Activated T-helper 1 cell treated with anti-CD3 and anti-CD28 coated beads, Interleukin-12 subunit alpha, Interleukin-12 subunit beta, Interleukin-2, Interleukin-4 antibody, amounts not matched to agents 30 ng/mL and 10 ng/mL and 1 ng/mL, durations not matched to agents 14 hours and 24 hours and 36 hours (primary cell): ENCODE measurements at regions not wholly inside any gene's neighbourhood (a gene's known extent, or its start where the extent isn't known, plus 50 kb on each side); places are given as distances from the start of the nearest gene placed in this dataset.

Source experiments
- DNase-seq: peaks from one replicate; pipeline ENCODE4 v3.0.0; 2021; ENCODE audit warnings: low spot score
- H3K27ac Mint-ChIP-seq: one replicate; pipeline ENCODE4 v1.8.0; 2021; ENCODE audit warnings: mild to moderate bottlenecking, mixed read lengths
- H3K27me3 Mint-ChIP-seq: one replicate; pipeline ENCODE4 v1.8.0; 2022; ENCODE audit warnings: mild to moderate bottlenecking, moderate library complexity, mixed read lengths; ENCODE audit not compliant: insufficient read depth
- H3K36me3 Mint-ChIP-seq: one replicate; pipeline ENCODE4 v1.8.0; 2021; ENCODE audit warnings: low read depth, mixed read lengths
- H3K4me1 Mint-ChIP-seq: one replicate; pipeline ENCODE4 v1.8.0; 2021; ENCODE audit warnings: low read depth, mixed read lengths
- H3K4me3 Mint-ChIP-seq: one replicate; pipeline ENCODE4 v1.8.0; 2021; ENCODE audit warnings: mild to moderate bottlenecking, moderate library complexity, mixed read lengths
- H3K9me3 Mint-ChIP-seq: one replicate; pipeline ENCODE4 v1.8.0; 2021; ENCODE audit warnings: mixed read lengths
- intact Hi-C: fragments of 100-400 bp; cut with micrococcal nuclease; formaldehyde crosslinking; loops from one replicate; pipeline ENCODE4 v1.15.1; 2024

DNA sequence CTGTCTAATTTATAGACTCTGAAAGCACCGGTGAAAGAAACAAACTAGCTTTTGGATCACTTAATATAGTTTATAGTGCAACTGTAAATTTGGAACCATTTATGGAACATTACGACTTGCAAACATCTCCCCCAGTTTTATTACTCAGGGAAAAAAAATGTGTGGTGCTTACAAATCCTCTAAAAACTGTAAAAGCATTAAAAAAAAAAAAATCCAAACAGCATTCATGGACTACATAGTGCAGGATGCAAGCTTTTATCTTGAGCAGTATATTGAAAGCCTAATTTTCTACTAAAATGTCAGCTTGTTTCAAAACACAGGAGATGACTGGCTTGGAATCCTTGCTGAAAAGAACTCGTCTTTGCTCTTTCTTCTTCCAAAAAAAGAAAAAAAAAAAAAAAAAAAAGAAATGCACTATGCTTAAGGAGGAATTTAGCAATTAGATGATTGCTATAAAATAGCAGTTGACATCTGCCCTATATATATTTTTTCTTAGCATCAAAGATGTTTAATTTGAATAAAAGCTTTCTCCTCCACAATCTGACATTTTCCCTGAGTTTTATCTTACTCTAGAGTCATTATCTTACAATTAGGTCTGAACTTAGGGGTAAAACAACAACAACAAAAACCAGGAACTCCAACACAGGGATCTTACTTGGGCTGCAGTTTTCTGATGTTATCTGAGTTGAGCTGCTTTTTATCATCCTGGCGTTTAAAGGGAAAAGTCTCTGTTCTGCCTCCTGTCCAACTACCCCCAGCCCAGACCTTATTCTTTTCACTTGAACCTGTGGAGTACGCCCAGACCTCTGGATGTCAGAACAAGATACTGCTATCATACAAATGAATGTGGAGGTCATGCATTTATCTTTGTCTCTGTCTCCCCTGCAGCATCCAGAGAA, 62.6 kb upstream of the PDZRN3 start:
- intact Hi-C loops, result no loop called here
- Mint-ChIP-seq H3K27ac (no peak overlapping the region), H3K9me3 (peaks cover 2% of the 10 kb centered on the region), H3K36me3 (no peaks in the 10 kb centered on the region), H3K27me3 (no peaks in the 10 kb centered on the region), H3K4me3 (no peak overlapping the region), H3K4me1 (no peaks in the 10 kb centered on the region)
- DNase-seq, result no peak

DNA sequence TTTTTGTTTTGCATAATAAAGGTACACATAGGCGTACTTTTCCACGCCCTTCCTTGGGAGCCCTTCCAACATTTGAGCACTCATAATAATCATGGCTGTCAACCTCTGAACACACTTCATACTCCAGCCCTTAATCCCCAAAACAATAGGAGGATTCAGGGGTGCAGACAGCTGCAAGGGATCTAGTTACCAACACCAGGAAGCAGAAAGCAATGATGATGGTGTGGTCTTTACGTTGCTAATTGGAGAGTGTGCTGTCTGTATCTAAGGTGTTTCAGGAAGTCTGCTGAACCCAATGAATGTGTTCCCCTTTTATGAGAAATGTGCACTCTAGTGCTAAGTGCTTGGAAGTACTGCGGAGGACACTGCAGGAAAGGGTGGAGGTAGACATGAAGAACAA, 60.3 kb upstream of the PDZRN3 start:
- Mint-ChIP-seq H3K4me1 (no peaks in the 10 kb centered on the region), H3K9me3 (peaks cover 2% of the 10 kb centered on the region), H3K27ac (no peak overlapping the region), H3K4me3 (no peak overlapping the region), H3K36me3 (no peaks in the 10 kb centered on the region), H3K27me3 (no peaks in the 10 kb centered on the region)
- DNase-seq, result no peak
- intact Hi-C loops, result no loop called here

DNA sequence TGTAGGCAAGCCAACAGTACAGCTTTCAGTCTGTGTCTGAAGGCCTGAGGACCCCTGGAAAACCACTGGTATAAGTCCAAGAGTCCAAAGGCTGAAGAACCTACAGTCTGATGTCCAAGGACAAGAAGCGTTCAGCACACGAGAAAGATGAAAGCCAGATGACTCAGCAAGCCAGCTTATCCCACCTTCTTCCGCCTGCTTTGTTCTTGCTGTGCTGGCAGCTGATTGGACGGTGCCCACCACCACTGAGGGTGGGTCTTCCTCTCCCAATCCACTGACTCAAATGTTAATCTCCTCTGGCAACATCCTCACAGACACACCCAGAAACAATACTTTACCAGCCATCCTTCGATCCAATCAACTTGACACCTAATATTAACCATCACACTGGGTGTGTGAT, 59.0 kb upstream of the PDZRN3 start:
- intact Hi-C loops, result no loop called here
- DNase-seq, result no peak
- Mint-ChIP-seq H3K9me3 (peaks cover 2% of the 10 kb centered on the region), H3K27ac (no peak overlapping the region), H3K27me3 (no peaks in the 10 kb centered on the region), H3K4me3 (no peak overlapping the region), H3K36me3 (no peaks in the 10 kb centered on the region), H3K4me1 (no peaks in the 10 kb centered on the region)

DNA sequence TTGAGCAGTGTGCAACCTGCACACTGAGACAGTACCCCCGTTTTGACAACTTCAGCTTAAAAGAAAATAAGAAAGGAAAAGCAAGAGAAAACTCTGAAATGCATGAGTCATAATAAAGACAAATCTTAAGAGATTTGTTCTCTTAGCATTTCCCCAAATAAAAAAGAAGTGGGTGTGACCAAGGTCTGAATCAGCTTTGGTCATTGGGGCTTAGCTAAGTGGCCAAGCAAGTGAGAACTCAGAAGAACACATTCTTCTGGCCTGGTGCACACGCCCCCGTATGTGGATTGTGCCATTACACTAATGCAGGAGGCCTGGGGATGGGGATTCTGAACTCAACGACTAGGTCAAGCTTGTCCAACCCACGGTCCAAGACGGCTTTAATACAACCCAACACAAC, 56.9 kb upstream of the PDZRN3 start:
- intact Hi-C loops, result no loop called here

DNA sequence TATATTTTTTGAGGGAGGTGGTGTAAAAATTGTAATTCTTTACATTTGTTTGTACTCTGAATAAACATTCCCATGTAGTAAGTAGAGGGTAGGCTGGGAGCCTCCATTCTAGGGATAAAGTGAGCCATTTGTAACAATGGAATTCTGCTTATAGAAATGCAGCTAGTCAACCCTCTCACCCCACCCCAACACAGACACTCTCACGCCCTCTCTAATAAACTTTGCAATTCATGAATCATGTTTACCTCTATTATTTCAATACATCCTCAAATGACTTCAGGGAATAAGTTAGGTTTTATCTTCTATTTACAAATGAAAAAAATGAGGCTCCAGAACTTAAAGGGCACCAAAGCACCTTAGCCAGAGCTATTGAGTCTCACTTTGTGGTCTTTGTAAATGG, 56.5 kb upstream of the PDZRN3 start:
- H3K27me3 Mint-ChIP-seq, result no peaks in the 10 kb centered on the region
- H3K4me3 Mint-ChIP-seq, result no peak overlapping the region
- no peak overlapping the region for H3K27ac Mint-ChIP-seq
- H3K4me1 Mint-ChIP-seq, result no peaks in the 10 kb centered on the region
- no peaks in the 10 kb centered on the region for H3K36me3 Mint-ChIP-seq
- intact Hi-C loops, result no loop called here
- no peaks in the 10 kb centered on the region for H3K9me3 Mint-ChIP-seq
- DNase-seq, result no peak

More for the DNA sequence above, 56.9 kb upstream of the PDZRN3 start:
- Mint-ChIP-seq H3K4me1 (no peaks in the 10 kb centered on the region), H3K9me3 (peaks cover 2% of the 10 kb centered on the region), H3K27ac (no peak overlapping the region), H3K27me3 (no peaks in the 10 kb centered on the region), H3K36me3 (no peaks in the 10 kb centered on the region), H3K4me3 (no peak overlapping the region)
- DNase-seq, result no peak

DNA sequence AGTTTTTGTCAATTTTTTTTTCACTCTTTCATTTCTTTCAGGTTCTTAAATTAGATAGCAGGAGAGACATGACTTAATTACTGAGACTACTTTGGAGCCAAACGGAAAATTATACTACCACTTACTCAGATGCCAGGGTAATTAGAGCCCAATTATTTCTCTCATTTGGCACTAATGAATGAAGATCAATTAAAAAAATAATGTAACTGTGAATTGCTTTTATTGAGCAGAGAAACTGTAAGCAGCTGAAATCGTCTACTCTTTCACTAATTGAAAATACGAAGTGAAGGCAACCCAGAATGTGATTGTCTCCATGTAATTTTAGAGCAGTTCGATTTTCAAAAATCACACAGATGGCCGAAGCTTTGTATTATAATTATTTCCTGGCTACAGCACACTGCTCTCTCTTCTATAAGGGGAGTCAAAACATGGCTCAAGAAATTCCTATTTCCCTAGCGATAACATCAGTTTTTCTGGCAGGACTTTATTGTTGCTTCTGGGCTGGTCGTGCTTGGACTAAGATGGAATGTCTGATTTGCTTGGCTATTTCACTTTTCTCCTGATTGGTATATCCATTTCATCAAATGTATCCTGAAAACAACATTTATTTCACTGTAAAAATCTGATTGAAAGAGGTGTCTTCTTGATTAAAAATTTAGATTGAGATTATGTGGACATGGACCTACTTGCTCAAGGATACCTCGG, 55.8 kb upstream of the PDZRN3 start:
- H3K27me3 Mint-ChIP-seq, result no peaks in the 10 kb centered on the region
- DNase-seq, result no peak
- H3K9me3 Mint-ChIP-seq, result no peaks in the 10 kb centered on the region
- no peaks in the 10 kb centered on the region for H3K4me1 Mint-ChIP-seq
- intact Hi-C loops, result no loop called here
- H3K27ac Mint-ChIP-seq, result no peak overlapping the region
- no peaks in the 10 kb centered on the region for H3K36me3 Mint-ChIP-seq
- H3K4me3 Mint-ChIP-seq, result no peak overlapping the region

DNA sequence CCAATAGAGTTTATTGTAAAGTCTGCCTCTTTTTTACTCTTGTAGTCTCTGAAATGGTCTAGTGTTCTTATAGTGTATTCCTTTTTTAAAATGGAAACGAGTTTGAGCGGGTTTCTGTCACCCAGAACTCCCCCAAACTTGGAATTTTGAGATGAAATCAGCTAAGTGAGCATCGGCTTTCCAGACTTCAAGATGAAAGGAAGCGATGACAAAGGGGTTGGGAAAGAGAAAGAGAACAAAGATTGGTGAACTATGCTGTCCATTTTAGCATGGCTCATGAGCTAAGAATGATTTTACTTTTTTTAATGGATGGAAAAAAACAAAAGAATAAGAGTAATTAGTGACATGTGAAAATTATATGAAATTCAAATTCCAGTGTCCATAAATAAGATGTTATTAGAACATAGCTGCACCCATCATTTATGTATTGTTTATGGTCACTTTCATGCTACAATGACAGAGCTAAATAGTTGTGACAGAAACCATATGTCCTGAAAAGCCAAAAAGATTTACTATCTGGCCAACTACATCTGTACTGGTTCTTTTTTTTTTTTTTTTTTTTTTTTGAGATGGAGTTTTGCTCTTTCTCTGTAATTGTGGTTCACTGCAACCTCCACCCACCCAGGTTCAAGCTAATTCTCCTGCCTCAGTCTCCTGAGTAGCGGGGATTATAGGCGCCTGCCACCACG, 52.7 kb upstream of the PDZRN3 start:
- Mint-ChIP-seq H3K27me3 (no peaks in the 10 kb centered on the region), H3K9me3 (no peaks in the 10 kb centered on the region), H3K4me3 (no peak overlapping the region), H3K27ac (no peak overlapping the region), H3K36me3 (no peaks in the 10 kb centered on the region), H3K4me1 (no peaks in the 10 kb centered on the region)
- no peak for DNase-seq
- intact Hi-C loops, result no loop called here
